HL-60 (cell line): ENCODE measurements at regions not wholly inside any gene's neighbourhood (a gene's known extent, or its start where the extent isn't known, plus 50 kb on each side); places are given as distances from the start of the nearest gene placed in this dataset.

Source experiments
- CTCF ChIP-seq: IDR thresholded peaks from one replicate; pipeline ENCODE4 v1.5.1; 2011; ENCODE audit warnings: low read length, control low read depth, inconsistent platforms; ENCODE audit not compliant: insufficient read depth
- POLR2AphosphoS5 ChIP-seq: IDR thresholded peaks from 2 replicates; pipeline ENCODE4 v1.6.1; 2012; ENCODE audit warnings: low read depth

GRCh38 chr9:21624675-21625644, 142.8 kb upstream of the IFNE start:
- no peak for TF ChIP-seq CTCF
- TF ChIP-seq POLR2AphosphoS5, result no peak
